Liver (tissue), 8 donors: ENCODE measurements at regions not wholly inside any gene's neighbourhood (a gene's known extent, or its start where the extent isn't known, plus 50 kb on each side); places are given as distances from the start of the nearest gene placed in this dataset.
A peak's percentile ranks its signal among the peaks of the same experiment; 100 is the strongest.

ENCODE experiments used
- DNase-seq: peaks from one replicate; pipeline ENCODE4 v3.0.0-alpha.2; 2017; ENCODE audit warnings: low spot score
- H3K27ac ChIP-seq, 2 donors: one replicate each; pipeline ENCODE4 v1.7.0; 2013; ENCODE audit warnings: inconsistent platforms in 2 of 2, low read length in 2 of 2, control low read depth in 1 of 2, low read depth in 1 of 2, mild to moderate bottlenecking in 1 of 2
- H3K27me3 ChIP-seq, 4 donors: one replicate each; pipeline versions ENCODE4 v1.6.1 to v1.7.0; 2013; ENCODE audit warnings: low read length in 3 of 4, inconsistent platforms in 1 of 4, mild to moderate bottlenecking in 1 of 4, moderate library complexity in 1 of 4; ENCODE audit not compliant: control insufficient read depth in 4 of 4, insufficient read depth in 4 of 4
- H3K36me3 ChIP-seq, 4 donors: one replicate each; pipeline versions ENCODE4 v1.6.1 to v1.7.0; 2013; ENCODE audit warnings: low read length in 3 of 4, mild to moderate bottlenecking in 3 of 4, low read depth in 1 of 4, moderate library complexity in 1 of 4; ENCODE audit not compliant: control insufficient read depth in 4 of 4, insufficient read depth in 3 of 4
- H3K4me1 ChIP-seq, 4 donors: one replicate each; pipeline versions ENCODE4 v1.6.1 to v1.7.0; 2013; ENCODE audit warnings: low read length in 3 of 4, mild to moderate bottlenecking in 3 of 4, moderate library complexity in 1 of 4; ENCODE audit not compliant: control insufficient read depth in 4 of 4, insufficient read depth in 4 of 4
- H3K4me3 ChIP-seq, 3 donors: one replicate each; pipeline versions ENCODE4 v1.6.1 to v1.7.0; 2013; ENCODE audit warnings: low read length in 3 of 3, control low read depth in 1 of 3, low read depth in 1 of 3, mild to moderate bottlenecking in 1 of 3
- H3K9ac ChIP-seq, 2 donors: one replicate each; pipeline ENCODE4 v1.7.0; 2013; ENCODE audit warnings: low read length in 2 of 2, mild to moderate bottlenecking in 2 of 2, moderate library complexity in 2 of 2, control low read depth in 1 of 2, low read depth in 1 of 2
- H3K9me3 ChIP-seq, 4 donors: one replicate each; pipeline versions ENCODE4 v1.6.1 to v1.7.0; 2013; ENCODE audit warnings: low read length in 3 of 4; ENCODE audit not compliant: control insufficient read depth in 4 of 4
- ATF3 ChIP-seq: IDR thresholded peaks from 2 replicates; pipeline ENCODE4 v1.6.1; 2016; ENCODE audit warnings: antibody characterized with exemption
- CTCF ChIP-seq: fragments of 150-350 bp; IDR thresholded peaks from 2 replicates; pipeline ENCODE4 v1.5.1; 2017; ENCODE audit warnings: improper control_type of control experiment, low read depth, low read length; ENCODE audit not compliant: missing input control
- EGR1 ChIP-seq, 2 donors: IDR thresholded peaks; 2 replicates each; pipeline ENCODE4 v1.6.1; 2016 to 2018; ENCODE audit warnings: antibody characterized with exemption in 2 of 2, low read depth in 2 of 2
- FOXA1 ChIP-seq: IDR thresholded peaks from 2 replicates; pipeline ENCODE4 v1.6.1; 2016; ENCODE audit warnings: antibody characterized with exemption
- FOXA2 ChIP-seq: IDR thresholded peaks from 2 replicates; pipeline ENCODE4 v1.6.1; 2016; ENCODE audit warnings: antibody characterized with exemption
- GABPA ChIP-seq, 2 donors: IDR thresholded peaks in 1 of 2; conservative IDR thresholded peaks in 1 of 2; 2 replicates each; pipeline ENCODE4 v1.6.1; 2016; ENCODE audit warnings: antibody characterized with exemption in 2 of 2, mild to moderate bottlenecking in 1 of 2, moderate library complexity in 1 of 2
- HNF4A ChIP-seq, 2 donors: conservative IDR thresholded peaks; 2 replicates each; pipeline ENCODE4 v1.6.1; 2016; ENCODE audit warnings: antibody characterized with exemption in 2 of 2, mild to moderate bottlenecking in 2 of 2
- HNF4G ChIP-seq: IDR thresholded peaks from 2 replicates; pipeline ENCODE4 v1.6.1; 2016; ENCODE audit warnings: antibody characterized with exemption
- JUND ChIP-seq, 2 donors: IDR thresholded peaks; 2 replicates each; pipeline ENCODE4 v1.6.1; 2016; ENCODE audit warnings: antibody characterized with exemption in 2 of 2
- MAX ChIP-seq: IDR thresholded peaks from 2 replicates; pipeline ENCODE4 v1.6.1; 2016; ENCODE audit warnings: antibody characterized with exemption
- NR2F2 ChIP-seq: IDR thresholded peaks from 2 replicates; pipeline ENCODE4 v1.6.1; 2016; ENCODE audit warnings: antibody characterized with exemption
- RAD21 ChIP-seq, 2 donors: IDR thresholded peaks; 2 replicates each; pipeline ENCODE4 v1.6.1; 2016; ENCODE audit warnings: antibody characterized with exemption in 2 of 2, mild to moderate bottlenecking in 2 of 2
- RXRA ChIP-seq, 2 donors: IDR thresholded peaks; 2 replicates each; pipeline ENCODE4 v1.6.1; 2017 to 2018; ENCODE audit warnings: antibody characterized with exemption in 2 of 2, mild to moderate bottlenecking in 1 of 2
- SP1 ChIP-seq: IDR thresholded peaks from 2 replicates; pipeline ENCODE4 v1.6.1; 2018; ENCODE audit warnings: antibody characterized with exemption, mild to moderate bottlenecking
- TAF1 ChIP-seq: conservative IDR thresholded peaks from 2 replicates; pipeline ENCODE4 v1.6.1; 2016; ENCODE audit warnings: antibody characterized with exemption, mild to moderate bottlenecking
- ZBTB33 ChIP-seq: IDR thresholded peaks from 2 replicates; pipeline ENCODE4 v1.6.1; 2016; ENCODE audit warnings: antibody characterized with exemption
- WGBS: extraction: QIAGEN DNeasy Blood & Tissue Kit; methylation state at CpG from one replicate; pipeline ENCODE4 v1.1.7; 2013; 5-methylcytosine and 5-hydroxymethylcytosine counted together
- donor health status: healthy.
- donor health status: healthy.
- donor health status: healthy.
- donor health status: healthy.
- donor health status: healthy.

GRCh38 chr9:7656636-7657035, 142.9 kb downstream of the DMAC1 start (continued):
- TF ChIP-seq MAX (no peak), HNF4A (conservative IDR thresholded peaks at IDR 0.05) (no peak), FOXA2 (no peak), FOXA1 (no peak), ATF3 (no peak), JUND (IDR thresholded peaks at IDR 0.05) (no peak)

- TF ChIP-seq ATF3 (no peak), GABPA (IDR thresholded peaks at IDR 0.05 in 1 of 2, conservative IDR thresholded peaks at IDR 0.05 in 1 of 2) (no peak), TAF1 (no peak), NR2F2 (peak; percentile 77)
- peaks cover 0 to 1% (median 0%) of the 10 kb centered on the region in 4 donors for H3K9me3 ChIP-seq
- no peaks in the 10 kb centered on the region for H3K4me1 ChIP-seq
- DNase-seq = no peak
- H3K9ac ChIP-seq = no peak overlapping the region
- 70% methylated on average over 7 of the region's 7 CpGs for WGBS
- no peak overlapping the region for H3K4me3 ChIP-seq
- H3K36me3 ChIP-seq = no peaks in the 10 kb centered on the region
- no peaks in the 10 kb centered on the region for H3K27me3 ChIP-seq
- no peak overlapping the region for H3K27ac ChIP-seq
Observed at GRCh38 chr9:7653262-7653661, 146.3 kb downstream of the DMAC1 start.

GRCh38 chr9:7640231-7640630, 159.3 kb downstream of the DMAC1 start:
- Histone ChIP-seq H3K4me1 (no peaks in the 10 kb centered on the region), H3K4me3 (no peak overlapping the region), H3K27me3 (peaks cover 0 to 3% (median 0%) of the 10 kb centered on the region in 4 donors), H3K36me3 (no peaks in the 10 kb centered on the region), H3K9me3 (peaks cover 0 to 10% (median 0%) of the 10 kb centered on the region in 4 donors), H3K9ac (no peak overlapping the region), H3K27ac (no peak overlapping the region)
- TF ChIP-seq JUND (IDR thresholded peaks at IDR 0.05) = no peak
- TF ChIP-seq HNF4A (conservative IDR thresholded peaks at IDR 0.05) = no peak
- no peak for TF ChIP-seq FOXA1
- no peak for TF ChIP-seq CTCF
- no peak for TF ChIP-seq GABPA (IDR thresholded peaks at IDR 0.05 in 1 of 2, conservative IDR thresholded peaks at IDR 0.05 in 1 of 2)
- no peak for TF ChIP-seq EGR1 (IDR thresholded peaks at IDR 0.05; ENCODE audit: low read depth in 2 of 2)
- TF ChIP-seq RAD21 (IDR thresholded peaks at IDR 0.05) = no peak
- no peak for TF ChIP-seq ZBTB33
- no peak for TF ChIP-seq NR2F2
- no peak for TF ChIP-seq RXRA (IDR thresholded peaks at IDR 0.05)
- no peak for TF ChIP-seq SP1
- no peak for TF ChIP-seq HNF4G
- TF ChIP-seq ATF3 = no peak
- no peak for TF ChIP-seq TAF1
- TF ChIP-seq MAX = no peak
- DNase-seq = no peak
